ENCODE measurements at regions not wholly inside any gene's neighbourhood (a gene's known extent, or its start where the extent isn't known, plus 50 kb on each side); places are given as distances from the start of the nearest gene placed in this dataset.

GRCh38 chr10:101286248-101287046 is 57.2 kb upstream of the LBX1 start:
- no peak overlapping the region for H3K27ac ChIP-seq
- H3K4me1 ChIP-seq: peaks cover 3 to 47% (median 20%) of the 10 kb centered on the region in 6 donors
- intact Hi-C loops (cut with DNase I; ENCODE audit: low total_unique reads): loop anchor here (5.0 kb wide), 1 partner anchor 74 kb away; no protein-coding TSS in a partner anchor
- peaks cover 5 to 100% (median 71%) of the 10 kb centered on the region in 7 donors for H3K27me3 ChIP-seq (replicated peaks in 1 of 7)
- TF ChIP-seq POLR2AphosphoS5 (IDR thresholded peaks at IDR 0.05) (no peak), POLR2A (IDR thresholded peaks at IDR 0.05) (no peak)
- TF ChIP-seq, protein P1, sequence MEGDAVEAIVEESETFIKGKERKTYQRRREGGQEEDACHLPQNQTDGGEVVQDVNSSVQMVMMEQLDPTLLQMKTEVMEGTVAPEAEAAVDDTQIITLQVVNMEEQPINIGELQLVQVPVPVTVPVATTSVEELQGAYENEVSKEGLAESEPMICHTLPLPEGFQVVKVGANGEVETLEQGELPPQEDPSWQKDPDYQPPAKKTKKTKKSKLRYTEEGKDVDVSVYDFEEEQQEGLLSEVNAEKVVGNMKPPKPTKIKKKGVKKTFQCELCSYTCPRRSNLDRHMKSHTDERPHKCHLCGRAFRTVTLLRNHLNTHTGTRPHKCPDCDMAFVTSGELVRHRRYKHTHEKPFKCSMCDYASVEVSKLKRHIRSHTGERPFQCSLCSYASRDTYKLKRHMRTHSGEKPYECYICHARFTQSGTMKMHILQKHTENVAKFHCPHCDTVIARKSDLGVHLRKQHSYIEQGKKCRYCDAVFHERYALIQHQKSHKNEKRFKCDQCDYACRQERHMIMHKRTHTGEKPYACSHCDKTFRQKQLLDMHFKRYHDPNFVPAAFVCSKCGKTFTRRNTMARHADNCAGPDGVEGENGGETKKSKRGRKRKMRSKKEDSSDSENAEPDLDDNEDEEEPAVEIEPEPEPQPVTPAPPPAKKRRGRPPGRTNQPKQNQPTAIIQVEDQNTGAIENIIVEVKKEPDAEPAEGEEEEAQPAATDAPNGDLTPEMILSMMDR (IDR thresholded peaks at IDR 0.05 in 8 of 11, conservative IDR thresholded peaks at IDR 0.05 in 3 of 11): no peak
- H3K9me3 ChIP-seq: no peaks in the 10 kb centered on the region
- no peak overlapping the region for H3K4me3 ChIP-seq
- H3K36me3 ChIP-seq: no peaks in the 10 kb centered on the region
- WGBS, 5 donors: 38 to 64% (median 51%) methylated on average over 12 of the region's 12 CpGs
- DNase-seq: no peak

GRCh38 chr10:101287183-101287996 is 58.1 kb upstream of the LBX1 start:
- peaks cover 7 to 100% (median 77%) of the 10 kb centered on the region in 7 donors for H3K27me3 ChIP-seq (replicated peaks in 1 of 7)

DNA sequence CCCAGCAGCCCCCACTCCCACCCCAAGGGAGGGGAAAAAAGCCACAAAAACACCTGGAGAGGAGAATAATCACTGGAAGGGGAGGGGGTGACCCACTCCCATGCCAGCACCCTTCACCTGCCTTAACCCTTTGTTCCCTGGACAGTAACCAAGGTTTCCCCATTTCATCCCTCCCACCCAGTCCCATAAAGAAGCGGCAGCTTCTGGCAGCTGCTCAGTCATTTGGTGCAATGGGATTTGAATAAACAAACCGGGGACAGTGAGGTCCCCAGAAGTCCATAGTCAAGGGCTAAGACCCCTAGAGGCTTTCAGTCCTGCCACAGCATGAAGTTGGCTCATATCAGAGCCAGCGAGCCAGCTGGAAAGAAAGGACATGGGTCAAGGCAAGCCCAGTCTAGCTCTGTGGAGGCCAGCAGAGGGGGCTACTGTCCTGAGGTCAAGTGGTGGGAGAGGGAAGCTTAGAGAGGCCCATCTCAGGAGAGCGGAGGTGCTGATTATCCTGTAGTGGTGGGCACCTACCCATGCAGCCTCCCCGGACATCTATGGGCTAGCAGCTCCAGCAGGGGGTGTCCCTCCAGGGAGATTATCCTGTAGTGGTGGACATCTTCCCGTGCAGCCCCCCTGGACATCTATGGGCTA is 58.9 kb upstream of the LBX1 start:
- H3K9me3 ChIP-seq: no peaks in the 10 kb centered on the region
- peaks cover 9 to 64% (median 35%) of the 10 kb centered on the region in 6 donors for H3K4me1 ChIP-seq
- DNase-seq: no peak
- TF ChIP-seq, protein P1 (IDR thresholded peaks at IDR 0.05 in 8 of 11, conservative IDR thresholded peaks at IDR 0.05 in 3 of 11): peak in 2 of 11 experiments; percentile 29
- no peak for TF ChIP-seq POLR2AphosphoS5 (IDR thresholded peaks at IDR 0.05)
- no peak overlapping the region for H3K27ac ChIP-seq
- 16 to 48% (median 36%) methylated on average over 3 to 6 of the region's 6 CpGs for WGBS, 5 donors
- intact Hi-C loops (cut with DNase I; ENCODE audit: low total_unique reads): loop anchor here (5.0 kb wide), 1 partner anchor 76 kb away; no protein-coding TSS in a partner anchor
- no peaks in the 10 kb centered on the region for H3K36me3 ChIP-seq
- H3K4me3 ChIP-seq: no peak overlapping the region
- H3K27me3 ChIP-seq (replicated peaks in 1 of 7): peaks cover 7 to 100% (median 81%) of the 10 kb centered on the region in 7 donors

More at GRCh38 chr10:101287183-101287996, 58.1 kb upstream of the LBX1 start:
- DNase-seq: no peak
- H3K4me1 ChIP-seq: peaks cover 6 to 57% (median 29%) of the 10 kb centered on the region in 6 donors
- no peak overlapping the region for H3K27ac ChIP-seq
- intact Hi-C loops (cut with DNase I; ENCODE audit: low total_unique reads): loop anchor here (5.0 kb wide), 1 partner anchor 75 kb away; no protein-coding TSS in a partner anchor
- no peaks in the 10 kb centered on the region for H3K36me3 ChIP-seq
- TF ChIP-seq POLR2A (IDR thresholded peaks at IDR 0.05) (no peak), POLR2AphosphoS5 (IDR thresholded peaks at IDR 0.05) (no peak)
- TF ChIP-seq, protein P1 (IDR thresholded peaks at IDR 0.05 in 8 of 11, conservative IDR thresholded peaks at IDR 0.05 in 3 of 11): no peak
- WGBS, 5 donors: 24 to 32% (median 28%) methylated on average over 18 of the region's 18 CpGs
- H3K4me3 ChIP-seq: no peak overlapping the region
- H3K9me3 ChIP-seq: no peaks in the 10 kb centered on the region

Measured in spleen (tissue), 11 donors.